ENCODE measurements at regions not wholly inside any gene's neighbourhood (a gene's known extent, or its start where the extent isn't known, plus 50 kb on each side); places are given as distances from the start of the nearest gene placed in this dataset.
A peak's percentile ranks its signal among the peaks of the same experiment; 100 is the strongest.

DNA sequence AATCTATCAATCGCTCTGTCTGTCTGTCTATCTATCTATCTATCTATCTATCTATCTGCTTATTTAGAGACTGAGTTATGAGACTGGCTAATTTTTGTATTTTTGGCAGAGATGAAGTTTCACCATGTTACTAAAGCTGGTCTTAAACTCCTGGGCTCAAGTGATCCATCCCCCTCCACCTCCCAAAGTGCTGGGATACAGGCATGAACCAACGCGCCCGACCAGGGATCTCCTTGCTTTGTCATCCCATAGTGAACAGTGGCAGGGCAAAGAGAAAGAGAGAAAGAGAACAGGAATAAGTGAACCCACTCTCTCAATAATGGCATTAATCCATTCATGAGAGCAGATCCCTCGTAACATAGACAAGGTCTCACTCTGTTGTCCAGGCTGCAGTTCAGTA, 66.4 kb upstream of the DSP start:
- DNase-seq, result no peak
- Histone ChIP-seq H3K27ac (no peak overlapping the region), H3K4me2 (ENCODE audit: unreplicated experiment) (no peak overlapping the region), H3K4me3 (no peak overlapping the region), H3K79me2 (ENCODE audit: insufficient read depth) (no peaks in the 10 kb centered on the region), H2AFZ (no peak overlapping the region), H3K9me3 (ENCODE audit: low read depth) (no peaks in the 10 kb centered on the region), H3K4me1 (ENCODE audit: insufficient read depth) (no peaks in the 10 kb centered on the region), H3K9ac (no peak overlapping the region), H3K36me3 (ENCODE audit: low read depth) (no peaks in the 10 kb centered on the region), H3K9me2 (ENCODE audit: insufficient read depth) (no peaks in the 10 kb centered on the region), H3F3A (ENCODE audit: insufficient read depth) (no peaks in the 10 kb centered on the region), H3K27me3 (replicated peaks; ENCODE audit: insufficient read depth) (peaks cover 3% of the 10 kb centered on the region), H4K20me1 (ENCODE audit: insufficient read depth) (no peaks in the 10 kb centered on the region)
- WGBS, 2 experiments (ENCODE audit: low coverage in 1 of 2, low lambda C conversion rate in 2 of 2, missing lambda C conversion rate in 2 of 2), result 74 to 87% methylated on average over 5 of the region's 5 CpGs
- TF ChIP-seq EZH2phosphoT487 (IDR thresholded peaks at IDR 0.05; ENCODE audit: insufficient read depth, low read depth) (no peak), EZH2 (IDR thresholded peaks at IDR 0.05; ENCODE audit: insufficient read depth, poor library complexity, severe bottlenecking) (no peak)
- in situ Hi-C loops (cut with MboI), result no loop called here

- TF ChIP-seq EZH2phosphoT487 (IDR thresholded peaks at IDR 0.05; ENCODE audit: insufficient read depth, low read depth), result no peak
- no peak for TF ChIP-seq EZH2 (IDR thresholded peaks at IDR 0.05; ENCODE audit: insufficient read depth, poor library complexity, severe bottlenecking)
- H3K79me2 ChIP-seq (ENCODE audit: insufficient read depth), result no peaks in the 10 kb centered on the region
- no peak overlapping the region for H3K27ac ChIP-seq
- in situ Hi-C loops (cut with MboI), result no loop called here
- H3K27me3 ChIP-seq (replicated peaks; ENCODE audit: insufficient read depth), result peaks cover 3% of the 10 kb centered on the region
- H2AFZ ChIP-seq, result peak overlapping the region; percentile 27; the same call in 1 of the 2 replicates
- no peak overlapping the region for H3K4me2 ChIP-seq (ENCODE audit: unreplicated experiment)
- H4K20me1 ChIP-seq (ENCODE audit: insufficient read depth), result no peaks in the 10 kb centered on the region
- H3F3A ChIP-seq (ENCODE audit: insufficient read depth), result no peaks in the 10 kb centered on the region
- no peak overlapping the region for H3K9ac ChIP-seq
- WGBS, 2 experiments (ENCODE audit: low coverage in 1 of 2, low lambda C conversion rate in 2 of 2, missing lambda C conversion rate in 2 of 2), result 37 to 40% methylated on average over 12 of the region's 12 CpGs
- no peaks in the 10 kb centered on the region for H3K36me3 ChIP-seq (ENCODE audit: low read depth)
- DNase-seq, result peak; percentile 87
- no peaks in the 10 kb centered on the region for H3K9me2 ChIP-seq (ENCODE audit: insufficient read depth)
- H3K4me1 ChIP-seq (ENCODE audit: insufficient read depth), result no peaks in the 10 kb centered on the region
- no peaks in the 10 kb centered on the region for H3K9me3 ChIP-seq (ENCODE audit: low read depth)
- H3K4me3 ChIP-seq, result peak overlapping the region; percentile 27; the same call in 1 of the 2 replicates
These were observed 61.6 kb upstream of the DSP start for GRCh38 chr6:7479801-7480266.

DNA sequence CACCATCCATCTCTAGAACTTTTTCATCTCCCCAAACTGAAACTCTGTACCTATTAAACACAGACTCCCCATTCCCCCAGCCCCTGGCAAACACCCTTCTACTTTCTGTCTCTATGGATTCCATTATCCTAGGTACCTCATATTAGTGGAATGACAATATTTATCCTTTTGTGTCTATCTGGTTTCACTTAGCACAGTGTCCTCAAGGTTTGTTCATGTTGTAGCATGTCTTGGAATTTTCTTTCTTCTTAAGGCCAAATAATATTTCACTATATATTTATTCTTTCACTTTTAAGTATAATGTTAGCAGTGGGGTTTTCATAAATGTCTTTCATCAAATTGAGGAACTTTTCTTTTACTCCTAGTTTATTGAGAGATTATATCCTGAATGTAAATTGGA, 56.8 kb upstream of the DSP start:
- H3K4me2 ChIP-seq (ENCODE audit: unreplicated experiment), result no peak overlapping the region
- H3K9me3 ChIP-seq (ENCODE audit: low read depth), result no peaks in the 10 kb centered on the region
- in situ Hi-C loops (cut with MboI), result no loop called here
- H3K79me2 ChIP-seq (ENCODE audit: insufficient read depth), result no peaks in the 10 kb centered on the region
- no peak overlapping the region for H3K9ac ChIP-seq
- TF ChIP-seq EZH2phosphoT487 (IDR thresholded peaks at IDR 0.05; ENCODE audit: insufficient read depth, low read depth), result no peak
- no peak for TF ChIP-seq EZH2 (IDR thresholded peaks at IDR 0.05; ENCODE audit: insufficient read depth, poor library complexity, severe bottlenecking)
- no peaks in the 10 kb centered on the region for H3K4me1 ChIP-seq (ENCODE audit: insufficient read depth)
- no peaks in the 10 kb centered on the region for H3K27me3 ChIP-seq (replicated peaks; ENCODE audit: insufficient read depth)
- no peak for DNase-seq
- no peaks in the 10 kb centered on the region for H3K9me2 ChIP-seq (ENCODE audit: insufficient read depth)
- H3K36me3 ChIP-seq (ENCODE audit: low read depth), result no peaks in the 10 kb centered on the region
- H4K20me1 ChIP-seq (ENCODE audit: insufficient read depth), result no peaks in the 10 kb centered on the region
- no peak overlapping the region for H3K4me3 ChIP-seq
- no peaks in the 10 kb centered on the region for H3F3A ChIP-seq (ENCODE audit: insufficient read depth)
- no peak overlapping the region for H3K27ac ChIP-seq
- no peak overlapping the region for H2AFZ ChIP-seq

- WGBS, 2 experiments (ENCODE audit: low coverage in 1 of 2, low lambda C conversion rate in 2 of 2, missing lambda C conversion rate in 2 of 2), result 75 to 77% methylated on average over 3 of the region's 3 CpGs
- Histone ChIP-seq H3K9me2 (ENCODE audit: insufficient read depth) (no peaks in the 10 kb centered on the region), H3K27ac (no peak overlapping the region), H3K27me3 (replicated peaks; ENCODE audit: insufficient read depth) (peaks cover 18% of the 10 kb centered on the region), H3K79me2 (ENCODE audit: insufficient read depth) (no peaks in the 10 kb centered on the region), H3K36me3 (ENCODE audit: low read depth) (no peaks in the 10 kb centered on the region), H3K9ac (no peak overlapping the region), H2AFZ (no peak overlapping the region), H3F3A (ENCODE audit: insufficient read depth) (no peaks in the 10 kb centered on the region), H3K4me2 (ENCODE audit: unreplicated experiment) (no peak overlapping the region), H3K4me3 (no peak overlapping the region), H4K20me1 (ENCODE audit: insufficient read depth) (no peaks in the 10 kb centered on the region), H3K4me1 (ENCODE audit: insufficient read depth) (no peaks in the 10 kb centered on the region), H3K9me3 (ENCODE audit: low read depth) (no peaks in the 10 kb centered on the region)
- TF ChIP-seq EZH2 (IDR thresholded peaks at IDR 0.05; ENCODE audit: insufficient read depth, poor library complexity, severe bottlenecking), result no peak
- TF ChIP-seq EZH2phosphoT487 (IDR thresholded peaks at IDR 0.05; ENCODE audit: insufficient read depth, low read depth), result no peak
- no peak for DNase-seq
- in situ Hi-C loops (cut with MboI), result no loop called here
These were observed 54.5 kb upstream of the DSP start for GRCh38 chr6:7486951-7487350.

DNA sequence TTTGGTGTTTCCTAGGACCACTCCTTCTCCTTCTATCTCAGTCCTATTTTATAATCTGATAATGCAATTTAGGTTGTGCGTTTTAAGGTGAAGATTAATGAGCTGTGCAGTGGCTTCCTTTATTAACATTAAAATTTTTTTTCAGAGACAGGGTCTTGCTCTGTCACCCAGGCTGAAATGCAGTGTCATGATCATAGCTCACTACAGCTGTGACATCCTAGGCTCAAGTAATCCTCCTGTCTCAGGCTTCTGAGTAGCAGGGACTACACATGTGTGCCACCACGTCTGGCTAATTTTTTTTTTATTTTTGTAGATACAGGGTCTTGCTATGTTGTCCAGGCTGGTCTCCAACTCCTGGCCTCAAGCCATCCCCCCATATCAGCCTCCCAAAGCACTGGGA, 53.0 kb upstream of the DSP start:
- Histone ChIP-seq H3K9me2 (ENCODE audit: insufficient read depth) (no peaks in the 10 kb centered on the region), H3K36me3 (ENCODE audit: low read depth) (no peaks in the 10 kb centered on the region), H3K27ac (no peak overlapping the region), H4K20me1 (ENCODE audit: insufficient read depth) (no peaks in the 10 kb centered on the region), H3K4me2 (ENCODE audit: unreplicated experiment) (no peak overlapping the region), H3K9ac (no peak overlapping the region), H3K27me3 (replicated peaks; ENCODE audit: insufficient read depth) (peaks cover 31% of the 10 kb centered on the region), H3K9me3 (ENCODE audit: low read depth) (no peaks in the 10 kb centered on the region), H3K79me2 (ENCODE audit: insufficient read depth) (no peaks in the 10 kb centered on the region), H3F3A (ENCODE audit: insufficient read depth) (no peaks in the 10 kb centered on the region), H3K4me1 (ENCODE audit: insufficient read depth) (no peaks in the 10 kb centered on the region), H2AFZ (no peak overlapping the region), H3K4me3 (no peak overlapping the region)
- 17 to 20% methylated on average over 2 of the region's 2 CpGs for WGBS, 2 experiments (ENCODE audit: low coverage in 1 of 2, low lambda C conversion rate in 2 of 2, missing lambda C conversion rate in 2 of 2)
- no peak for DNase-seq
- in situ Hi-C loops (cut with MboI), result no loop called here
- TF ChIP-seq EZH2phosphoT487 (IDR thresholded peaks at IDR 0.05; ENCODE audit: insufficient read depth, low read depth) (no peak), EZH2 (IDR thresholded peaks at IDR 0.05; ENCODE audit: insufficient read depth, poor library complexity, severe bottlenecking) (no peak)

Data from GM23248 (cell line).